ENCODE measurements at regions not wholly inside any gene's neighbourhood (a gene's known extent, or its start where the extent isn't known, plus 50 kb on each side); places are given as distances from the start of the nearest gene placed in this dataset.

GRCh38 chr16:6735631-6736030 lies 597.0 kb upstream of the RBFOX1 start:
- H3K4me1 ChIP-seq (ENCODE audit: insufficient read depth, low read length): no peaks in the 10 kb centered on the region
- no TSS peak for BruUV-seq (replicated peaks)
- no peaks in the 10 kb centered on the region for H4K20me1 ChIP-seq (ENCODE audit: low read length)
- DNase-seq (no peak), ATAC-seq (no peak)
- H3K27me3 ChIP-seq (ENCODE audit: low read length): no peaks in the 10 kb centered on the region
- ChIA-PET CTCF (no interaction called here), POLR2A (ENCODE audit: unreplicated experiment) (no interaction called here)
- no peaks in the 10 kb centered on the region for H3K9me3 ChIP-seq (ENCODE audit: low read length)
- no peaks in the 10 kb centered on the region for H3K79me2 ChIP-seq (ENCODE audit: low read length)
- no peak overlapping the region for H3K27ac ChIP-seq (ENCODE audit: low read length)
- no peak overlapping the region for H3K9ac ChIP-seq (ENCODE audit: low read length)
- H3K4me3 ChIP-seq (ENCODE audit: low read length): no peak overlapping the region
- no peak overlapping the region for H3K4me2 ChIP-seq (ENCODE audit: low read length)
- no peaks in the 10 kb centered on the region for H3K9me2 ChIP-seq (replicated peaks; ENCODE audit: low read length)
- H3F3A ChIP-seq (ENCODE audit: low read length, unreplicated experiment): no peaks in the 10 kb centered on the region
- intact Hi-C loops (cut with micrococcal nuclease): no loop called here
- no peak overlapping the region for H2AFZ ChIP-seq (ENCODE audit: low read length)
- TF ChIP-seq EZH2 (IDR thresholded peaks at IDR 0.05; ENCODE audit: low read length, unreplicated experiment) (no peak), CTCF (conservative IDR thresholded peaks at IDR 0.05; ENCODE audit: low read depth, low read length) (no peak), EZH2phosphoT487 (IDR thresholded peaks at IDR 0.05; ENCODE audit: borderline replicate concordance, low read length) (no peak)
- no peaks in the 10 kb centered on the region for H3K36me3 ChIP-seq (ENCODE audit: low read depth, low read length)

- Histone ChIP-seq H2AFZ (ENCODE audit: low read length) (no peak overlapping the region), H3K27me3 (ENCODE audit: low read length) (no peaks in the 10 kb centered on the region), H3K4me3 (ENCODE audit: low read length) (no peak overlapping the region), H3K9ac (ENCODE audit: low read length) (no peak overlapping the region), H3K4me2 (ENCODE audit: low read length) (no peak overlapping the region), H3F3A (ENCODE audit: low read length, unreplicated experiment) (no peaks in the 10 kb centered on the region), H3K79me2 (ENCODE audit: low read length) (no peaks in the 10 kb centered on the region), H3K27ac (ENCODE audit: low read length) (no peak overlapping the region), H4K20me1 (ENCODE audit: low read length) (no peaks in the 10 kb centered on the region), H3K36me3 (ENCODE audit: low read depth, low read length) (no peaks in the 10 kb centered on the region), H3K9me3 (ENCODE audit: low read length) (no peaks in the 10 kb centered on the region), H3K9me2 (replicated peaks; ENCODE audit: low read length) (no peaks in the 10 kb centered on the region), H3K4me1 (ENCODE audit: insufficient read depth, low read length) (no peaks in the 10 kb centered on the region)
- intact Hi-C loops (cut with micrococcal nuclease): no loop called here
- CTCF ChIA-PET: no interaction called here
- TF ChIP-seq CTCF (conservative IDR thresholded peaks at IDR 0.05; ENCODE audit: low read depth, low read length): no peak
- no peak for TF ChIP-seq EZH2phosphoT487 (IDR thresholded peaks at IDR 0.05; ENCODE audit: borderline replicate concordance, low read length)
- no peak for TF ChIP-seq EZH2 (IDR thresholded peaks at IDR 0.05; ENCODE audit: low read length, unreplicated experiment)
- BruUV-seq (replicated peaks): no TSS peak
- POLR2A ChIA-PET (ENCODE audit: unreplicated experiment): no interaction called here
- DNase-seq (no peak), ATAC-seq (no peak)
These were observed 600.5 kb upstream of the RBFOX1 start for GRCh38 chr16:6732166-6732565.

- TF ChIP-seq EZH2phosphoT487 (IDR thresholded peaks at IDR 0.05; ENCODE audit: borderline replicate concordance, low read length) (no peak), EZH2 (IDR thresholded peaks at IDR 0.05; ENCODE audit: low read length, unreplicated experiment) (no peak), CTCF (conservative IDR thresholded peaks at IDR 0.05; ENCODE audit: low read depth, low read length) (no peak)
- no peaks in the 10 kb centered on the region for H3K9me3 ChIP-seq (ENCODE audit: low read length)
- no peak for DNase-seq
- no peaks in the 10 kb centered on the region for H3K9me2 ChIP-seq (replicated peaks; ENCODE audit: low read length)
- no peaks in the 10 kb centered on the region for H3K27me3 ChIP-seq (ENCODE audit: low read length)
- H3F3A ChIP-seq (ENCODE audit: low read length, unreplicated experiment): no peaks in the 10 kb centered on the region
- H3K4me2 ChIP-seq (ENCODE audit: low read length): no peak overlapping the region
- no peak overlapping the region for H3K9ac ChIP-seq (ENCODE audit: low read length)
- ChIA-PET POLR2A (ENCODE audit: unreplicated experiment) (no interaction called here), CTCF (no interaction called here)
- H2AFZ ChIP-seq (ENCODE audit: low read length): no peak overlapping the region
- H3K4me3 ChIP-seq (ENCODE audit: low read length): no peak overlapping the region
- BruUV-seq (replicated peaks): no TSS peak
- no peaks in the 10 kb centered on the region for H3K4me1 ChIP-seq (ENCODE audit: insufficient read depth, low read length)
- no peaks in the 10 kb centered on the region for H3K79me2 ChIP-seq (ENCODE audit: low read length)
- no peaks in the 10 kb centered on the region for H3K36me3 ChIP-seq (ENCODE audit: low read depth, low read length)
- no peak overlapping the region for H3K27ac ChIP-seq (ENCODE audit: low read length)
- intact Hi-C loops (cut with micrococcal nuclease): no loop called here
- ATAC-seq: no peak
- H4K20me1 ChIP-seq (ENCODE audit: low read length): no peaks in the 10 kb centered on the region
These were observed 604.3 kb upstream of the RBFOX1 start for GRCh38 chr16:6728381-6728780.
